ENCODE measurements at regions not wholly inside any gene's neighbourhood (a gene's known extent, or its start where the extent isn't known, plus 50 kb on each side); places are given as distances from the start of the nearest gene placed in this dataset.

DNA sequence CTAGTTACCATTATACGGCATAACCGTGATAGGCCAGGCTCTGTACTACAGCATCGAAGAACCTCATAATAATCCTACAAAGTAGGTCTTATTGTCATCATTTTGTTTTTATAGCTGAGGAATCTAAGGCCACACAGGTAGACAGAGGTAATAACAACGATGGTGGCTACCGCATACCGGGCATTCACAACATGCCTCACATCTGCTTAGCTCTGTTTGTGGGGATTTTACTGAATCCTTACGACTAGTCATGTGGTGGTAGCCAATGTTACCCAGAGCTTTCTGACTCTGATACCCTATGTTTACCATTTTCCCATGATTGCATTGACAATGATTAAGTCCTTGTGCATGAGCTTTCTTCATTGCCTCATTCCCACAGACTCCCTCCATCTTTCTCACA, 269.4 kb downstream of the TCF7L2 start:
- no peak for DNase-seq (ENCODE audit: low read depth in 2 of 2, low spot score in 1 of 2)

- DNase-seq (ENCODE audit: low read depth in 2 of 2, low spot score in 1 of 2) = no peak
These were observed 271.7 kb downstream of the TCF7L2 start for GRCh38 chr10:113221756-113222168.

DNA sequence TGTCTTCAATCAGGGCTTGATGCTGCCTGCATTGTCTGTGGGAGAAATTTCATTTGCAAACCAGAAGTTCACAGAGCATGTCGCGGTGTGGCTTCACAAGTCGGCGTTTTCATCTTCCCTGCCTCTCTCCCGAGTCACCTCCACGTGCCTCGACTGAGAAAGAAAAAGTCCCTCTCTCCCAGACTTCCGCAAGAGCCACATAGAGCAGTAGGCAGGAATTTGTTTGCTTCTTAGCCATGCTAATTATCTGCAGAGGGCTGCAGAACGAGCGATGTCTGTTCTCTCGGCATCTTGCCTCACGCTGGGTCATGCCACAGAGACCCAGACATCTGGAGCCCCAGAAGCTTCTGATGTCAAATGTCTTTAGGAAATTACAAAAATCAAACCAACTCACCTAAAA, 272.2 kb downstream of the TCF7L2 start:
- no peak for DNase-seq (ENCODE audit: low read depth in 2 of 2, low spot score in 1 of 2)

DNA sequence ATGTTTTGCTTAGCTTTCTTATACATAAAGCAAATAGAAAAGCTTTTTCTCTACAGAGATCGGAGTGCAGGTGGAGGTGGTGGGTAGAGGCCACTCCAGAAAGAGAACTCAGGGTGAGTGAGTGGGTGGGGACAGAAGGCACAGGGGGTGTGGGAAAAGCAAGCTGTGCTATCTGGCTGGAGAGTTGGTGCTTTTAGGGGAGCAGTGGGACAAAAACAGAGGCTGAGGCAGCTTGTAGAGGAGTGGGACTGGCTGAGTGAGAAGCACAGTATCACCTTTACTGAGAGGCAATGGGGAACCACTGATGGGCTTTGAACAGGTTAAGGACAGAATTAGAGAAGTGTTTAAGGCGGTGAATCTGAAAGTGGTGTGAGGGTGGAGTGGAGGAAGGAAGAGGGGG, 275.3 kb downstream of the TCF7L2 start:
- DNase-seq (ENCODE audit: low read depth in 2 of 2, low spot score in 1 of 2) = no peak

GRCh38 chr10:113225903-113226302, 275.9 kb downstream of the TCF7L2 start:
- no peak for DNase-seq (ENCODE audit: low read depth in 2 of 2, low spot score in 1 of 2)

DNA sequence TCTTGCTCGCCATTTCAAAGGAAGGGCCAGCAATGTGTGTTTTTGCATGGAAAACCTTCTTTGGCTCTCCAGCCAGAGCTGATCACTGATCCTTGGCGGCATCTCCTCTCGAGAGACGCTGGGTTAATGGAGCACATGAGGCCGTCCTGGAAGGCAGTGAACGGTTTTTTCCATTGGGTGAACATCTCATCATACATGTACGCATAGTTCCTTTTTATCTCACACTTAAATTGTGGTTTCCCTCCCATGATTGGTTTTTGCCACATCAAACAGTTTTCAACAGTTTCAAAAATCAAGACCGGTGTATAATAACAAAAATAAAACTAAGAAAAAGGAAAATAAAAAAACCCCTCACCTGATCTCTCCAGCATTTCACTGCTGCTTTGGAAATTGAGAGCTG, 276.4 kb downstream of the TCF7L2 start:
- DNase-seq (ENCODE audit: low read depth in 2 of 2, low spot score in 1 of 2) = no peak

GRCh38 chr10:113226831-113227445, 276.9 kb downstream of the TCF7L2 start:
- no peak for DNase-seq (ENCODE audit: low read depth in 2 of 2, low spot score in 1 of 2)

DNA sequence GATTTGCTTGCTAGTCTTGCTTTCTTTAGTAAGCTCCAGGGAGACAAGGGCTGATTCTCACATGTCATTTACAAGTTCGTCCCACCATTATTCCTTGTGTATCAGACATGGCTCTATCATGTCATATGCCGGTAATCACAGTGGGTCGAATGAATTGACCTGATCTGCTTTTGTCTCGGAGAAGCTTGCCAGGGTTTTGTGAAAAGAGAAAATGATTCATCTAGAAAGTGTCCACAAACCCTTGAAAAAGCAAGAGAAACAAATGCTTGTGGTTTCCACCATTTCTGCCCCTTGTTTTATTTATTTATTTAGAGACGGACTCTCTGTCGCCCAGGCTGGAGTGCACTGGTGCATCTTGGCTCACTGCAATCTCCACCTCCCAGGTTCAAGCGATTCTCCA, 278.5 kb downstream of the TCF7L2 start:
- no peak for DNase-seq (ENCODE audit: low read depth in 2 of 2, low spot score in 1 of 2)

DNA sequence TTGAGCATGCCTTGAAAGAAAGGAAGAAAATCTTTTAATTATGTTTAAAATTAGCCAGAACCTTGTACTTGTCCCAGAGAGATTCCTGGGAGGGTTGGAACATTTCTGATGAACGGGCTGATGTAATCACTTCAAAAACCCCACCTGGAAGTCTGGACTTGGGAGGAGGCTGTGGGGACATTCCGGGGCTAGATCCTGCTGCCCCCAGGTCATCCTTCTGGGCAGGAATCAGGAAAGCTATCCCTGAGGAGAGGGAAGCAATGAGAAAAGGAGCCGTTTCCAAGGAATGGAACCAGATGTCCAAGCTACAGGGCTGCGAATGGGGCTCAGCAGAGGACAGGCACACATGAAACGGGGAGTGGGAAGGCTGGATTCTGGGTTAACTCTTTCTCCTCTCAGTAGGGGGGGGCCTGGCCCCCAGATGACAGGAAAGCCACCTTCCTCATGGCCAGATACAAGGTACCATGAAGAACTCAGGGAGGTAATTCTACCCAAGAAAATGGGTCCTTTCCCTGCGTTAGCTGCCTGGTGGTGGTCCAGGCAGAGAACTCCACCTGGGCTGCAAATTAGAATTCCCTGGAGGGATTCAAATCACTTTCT, 280.1 kb downstream of the TCF7L2 start:
- no peak for DNase-seq (ENCODE audit: low read depth in 2 of 2, low spot score in 1 of 2)

GRCh38 chr10:113232928-113233511, 283.0 kb downstream of the TCF7L2 start:
- no peak for DNase-seq (ENCODE audit: low read depth in 2 of 2, low spot score in 1 of 2)

DNA sequence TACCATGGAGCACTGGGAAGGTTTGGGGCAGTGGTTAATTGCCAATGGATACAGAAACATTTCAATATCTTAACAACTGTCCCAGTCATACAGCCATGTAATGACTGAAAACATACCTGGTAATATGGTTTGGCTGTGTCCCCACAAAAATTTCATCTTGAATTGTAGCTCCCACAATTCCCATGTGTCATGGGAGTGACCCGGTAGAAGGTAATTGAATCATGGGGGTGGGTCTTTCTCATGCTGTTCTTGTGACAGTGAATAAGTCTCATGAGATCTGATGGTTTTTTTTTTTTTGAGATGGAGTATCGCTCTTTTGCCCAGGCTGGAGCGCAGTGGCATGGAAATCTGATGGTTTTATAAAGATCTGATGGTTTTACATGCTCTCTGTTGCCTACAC, 284.4 kb downstream of the TCF7L2 start:
- DNase-seq (ENCODE audit: low read depth in 2 of 2, low spot score in 1 of 2) = no peak

GRCh38 chr10:113235508-113235907, 285.5 kb downstream of the TCF7L2 start:
- no peak for DNase-seq (ENCODE audit: low read depth in 2 of 2, low spot score in 1 of 2)

DNA sequence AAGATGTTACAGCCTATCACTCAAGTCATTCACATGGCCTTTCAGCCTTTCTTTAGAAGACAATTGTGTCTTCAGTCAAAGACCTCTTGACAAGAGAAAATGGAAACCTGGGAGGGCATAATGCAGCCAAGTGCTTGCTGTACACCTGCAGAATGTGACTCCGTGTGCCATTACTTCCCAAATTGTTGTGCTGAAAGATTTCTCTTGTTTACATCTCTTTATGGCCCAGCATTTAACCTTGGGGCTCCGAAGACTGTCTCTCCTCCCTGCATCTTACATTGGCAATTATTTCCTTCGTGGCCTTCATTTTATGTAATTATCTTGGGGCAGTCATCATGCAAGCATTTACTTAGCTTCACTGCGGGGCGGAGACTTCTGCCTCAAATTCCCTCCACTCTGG, 287.0 kb downstream of the TCF7L2 start:
- DNase-seq (ENCODE audit: low read depth in 2 of 2, low spot score in 1 of 2) = no peak

- DNase-seq (ENCODE audit: low read depth in 2 of 2, low spot score in 1 of 2) = no peak
These were observed 289.7 kb downstream of the TCF7L2 start for GRCh38 chr10:113239566-113240350.

GRCh38 chr10:113240736-113241135, 290.7 kb downstream of the TCF7L2 start:
- DNase-seq (ENCODE audit: low read depth in 2 of 2, low spot score in 1 of 2) = no peak

GRCh38 chr10:113241599-113242360, 291.7 kb downstream of the TCF7L2 start:
- no peak for DNase-seq (ENCODE audit: low read depth in 2 of 2, low spot score in 1 of 2)

GRCh38 chr10:113243311-113243710, 293.3 kb downstream of the TCF7L2 start:
- DNase-seq (ENCODE audit: low read depth in 2 of 2, low spot score in 1 of 2) = no peak

DNA sequence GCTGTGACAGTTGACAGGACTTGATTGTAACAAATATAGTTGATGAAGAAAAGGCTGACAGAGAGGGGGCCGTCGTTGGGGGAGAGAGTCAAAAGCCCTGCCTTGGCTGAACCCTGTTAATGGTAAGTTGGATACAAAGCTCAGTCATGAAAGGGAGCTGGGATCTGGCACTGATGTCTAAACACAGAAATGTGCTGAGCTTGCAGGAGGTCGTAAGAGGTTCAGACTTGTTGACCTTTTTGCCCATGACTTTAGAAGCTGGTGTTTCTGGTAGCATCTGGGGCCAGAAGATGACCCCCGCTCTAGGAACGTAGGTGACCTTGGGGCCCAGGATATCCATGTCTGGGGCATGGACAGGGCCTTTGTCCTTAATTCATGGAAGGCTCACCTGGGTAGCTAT, 294.7 kb downstream of the TCF7L2 start:
- no peak for DNase-seq (ENCODE audit: low read depth in 2 of 2, low spot score in 1 of 2)

- no peak for DNase-seq (ENCODE audit: low read depth in 2 of 2, low spot score in 1 of 2)
These were observed 295.2 kb downstream of the TCF7L2 start for GRCh38 chr10:113245286-113245685.

GRCh38 chr10:113247050-113247449, 297.0 kb downstream of the TCF7L2 start:
- no peak for DNase-seq (ENCODE audit: low read depth in 2 of 2, low spot score in 1 of 2)

All from stimulated activated CD8-positive, alpha-beta memory T cell treated with anti-CD3 and anti-CD28 coated beads, Interleukin-4, amount 100 ng/mL, for 4 hours (primary cell).